ENCODE measurements at regions not wholly inside any gene's neighbourhood (a gene's known extent, or its start where the extent isn't known, plus 50 kb on each side); places are given as distances from the start of the nearest gene placed in this dataset.
A peak's percentile ranks its signal among the peaks of the same experiment; 100 is the strongest.

GRCh38 chr12:31880340-31880739 is 78.9 kb upstream of the RESF1 start:
- H3K9me3 Mint-ChIP-seq: peaks cover 13% of the 10 kb centered on the region
- no peaks in the 10 kb centered on the region for H3K27me3 Mint-ChIP-seq
- peaks cover 24% of the 10 kb centered on the region for H3K36me3 Mint-ChIP-seq
- no peak for DNase-seq
- no peak for ATAC-seq (ENCODE audit: low read depth)
- POLR2A ChIA-PET: interaction anchor here (0.6 to 1.1 kb wide), 2 partner anchors 13 to 64 kb away, joined by 3 read pairs; no protein-coding TSS in a partner anchor
- no peak overlapping the region for H3K27ac Mint-ChIP-seq
- peaks cover 8% of the 10 kb centered on the region for H3K4me1 Mint-ChIP-seq
- no peak overlapping the region for H3K4me3 Mint-ChIP-seq

GRCh38 chr12:31877884-31878283 is 81.3 kb upstream of the RESF1 start:
- POLR2A ChIA-PET: interaction anchor here (2.0 kb wide), 1 partner anchor 13 kb away, joined by 5 read pairs; no protein-coding TSS in a partner anchor
- Mint-ChIP-seq H3K4me3 (no peak overlapping the region), H3K27me3 (no peaks in the 10 kb centered on the region), H3K9me3 (peaks cover 11% of the 10 kb centered on the region), H3K4me1 (peaks cover 16% of the 10 kb centered on the region), H3K27ac (no peak overlapping the region), H3K36me3 (peaks cover 31% of the 10 kb centered on the region)
- ATAC-seq (ENCODE audit: low read depth): no peak
- no peak for DNase-seq

GRCh38 chr12:31876568-31877424 is 82.4 kb upstream of the RESF1 start:
- Mint-ChIP-seq H3K27ac (peak overlapping the region; percentile 73), H3K9me3 (peaks cover 15% of the 10 kb centered on the region), H3K27me3 (no peaks in the 10 kb centered on the region), H3K36me3 (peaks cover 35% of the 10 kb centered on the region), H3K4me1 (peaks cover 16% of the 10 kb centered on the region), H3K4me3 (peak overlapping the region; percentile 35)
- no peak for ATAC-seq (ENCODE audit: low read depth)
- POLR2A ChIA-PET: interaction anchor here (1.7 to 2.0 kb wide), 2 partner anchors 14 to 148 kb away, joined by 3 to 5 read pairs; partner anchors contain the start of gene AMN1
- DNase-seq: no peak

GRCh38 chr12:31875609-31875964 is 83.6 kb upstream of the RESF1 start:
- Mint-ChIP-seq H3K4me3 (peak overlapping the region; percentile 74), H3K27ac (peak overlapping the region; percentile 99), H3K4me1 (peaks cover 16% of the 10 kb centered on the region), H3K36me3 (peaks cover 35% of the 10 kb centered on the region), H3K27me3 (no peaks in the 10 kb centered on the region), H3K9me3 (peaks cover 18% of the 10 kb centered on the region)
- POLR2A ChIA-PET: interaction anchor here (0.8 to 2.0 kb wide), 5 partner anchors 20 to 147 kb away, joined by 3 to 10 read pairs (median 3); partner anchors contain the start of genes AMN1 and RESF1
- ATAC-seq (ENCODE audit: low read depth) (no peak), DNase-seq (no peak)

GRCh38 chr12:31874961-31875608 is 84.1 kb upstream of the RESF1 start:
- Mint-ChIP-seq H3K27me3 (no peaks in the 10 kb centered on the region), H3K27ac (peak overlapping the region; percentile 99), H3K36me3 (peaks cover 34% of the 10 kb centered on the region), H3K9me3 (peaks cover 17% of the 10 kb centered on the region), H3K4me3 (peak overlapping the region; percentile 74), H3K4me1 (peaks cover 16% of the 10 kb centered on the region)
- peak; percentile 96 for ATAC-seq (ENCODE audit: low read depth)
- POLR2A ChIA-PET: interaction anchor here (0.8 to 2.0 kb wide), 5 partner anchors 20 to 146 kb away, joined by 3 to 10 read pairs (median 3); partner anchors contain the start of genes AMN1 and RESF1
- DNase-seq: no peak

GRCh38 chr12:31872831-31873604 is 86.2 kb upstream of the RESF1 start:
- Mint-ChIP-seq H3K4me1 (peaks cover 16% of the 10 kb centered on the region), H3K4me3 (no peak overlapping the region), H3K27ac (no peak overlapping the region), H3K36me3 (peaks cover 30% of the 10 kb centered on the region), H3K9me3 (peaks cover 11% of the 10 kb centered on the region), H3K27me3 (no peaks in the 10 kb centered on the region)
- POLR2A ChIA-PET: no interaction called here
- no peak for ATAC-seq (ENCODE audit: low read depth)
- DNase-seq: no peak

- Mint-ChIP-seq H3K27me3 (no peaks in the 10 kb centered on the region), H3K4me3 (no peak overlapping the region), H3K4me1 (peaks cover 5% of the 10 kb centered on the region), H3K36me3 (peaks cover 16% of the 10 kb centered on the region), H3K9me3 (peaks cover 15% of the 10 kb centered on the region), H3K27ac (no peak overlapping the region)
- POLR2A ChIA-PET: no interaction called here
- ATAC-seq (ENCODE audit: low read depth) (no peak), DNase-seq (no peak)
These were observed 89.2 kb upstream of the RESF1 start for GRCh38 chr12:31869972-31870371.

- ATAC-seq (ENCODE audit: low read depth) (no peak), DNase-seq (no peak)
- Mint-ChIP-seq H3K27me3 (no peaks in the 10 kb centered on the region), H3K27ac (no peak overlapping the region), H3K9me3 (peaks cover 14% of the 10 kb centered on the region), H3K4me3 (no peak overlapping the region), H3K4me1 (no peaks in the 10 kb centered on the region), H3K36me3 (peaks cover 13% of the 10 kb centered on the region)
- POLR2A ChIA-PET: interaction anchor here (0.5 to 0.7 kb wide), 3 partner anchors 11 to 64 kb away, joined by 3 to 4 read pairs (median 3); no protein-coding TSS in a partner anchor
These were observed 90.2 kb upstream of the RESF1 start for GRCh38 chr12:31868965-31869364.

- POLR2A ChIA-PET: interaction anchor here (0.7 kb wide), 1 partner anchor 30 kb away, joined by 3 read pairs; no protein-coding TSS in a partner anchor
- Mint-ChIP-seq H3K4me1 (no peaks in the 10 kb centered on the region), H3K36me3 (peaks cover 9% of the 10 kb centered on the region), H3K27me3 (no peaks in the 10 kb centered on the region), H3K27ac (no peak overlapping the region), H3K4me3 (no peak overlapping the region), H3K9me3 (peaks cover 13% of the 10 kb centered on the region)
- DNase-seq: no peak
- no peak for ATAC-seq (ENCODE audit: low read depth)
These were observed 91.9 kb upstream of the RESF1 start for GRCh38 chr12:31867292-31867691.

- peaks cover 14% of the 10 kb centered on the region for H3K9me3 Mint-ChIP-seq
- H3K4me1 Mint-ChIP-seq: no peaks in the 10 kb centered on the region
- no peaks in the 10 kb centered on the region for H3K27me3 Mint-ChIP-seq
- DNase-seq (no peak), ATAC-seq (ENCODE audit: low read depth) (no peak)
- no peak overlapping the region for H3K4me3 Mint-ChIP-seq
- no peak overlapping the region for H3K27ac Mint-ChIP-seq
- POLR2A ChIA-PET: no interaction called here
- H3K36me3 Mint-ChIP-seq: peaks cover 8% of the 10 kb centered on the region
These were observed 92.7 kb upstream of the RESF1 start for GRCh38 chr12:31866523-31866922.

GRCh38 chr12:31865023-31865422 is 94.2 kb upstream of the RESF1 start:
- ATAC-seq (ENCODE audit: low read depth) (no peak), DNase-seq (no peak)
- Mint-ChIP-seq H3K27ac (no peak overlapping the region), H3K27me3 (no peaks in the 10 kb centered on the region), H3K4me3 (no peak overlapping the region), H3K36me3 (peaks cover 8% of the 10 kb centered on the region), H3K9me3 (peaks cover 15% of the 10 kb centered on the region), H3K4me1 (peaks cover 1% of the 10 kb centered on the region)
- POLR2A ChIA-PET: interaction anchor here (0.7 kb wide), 2 partner anchors 79 to 155 kb away, joined by 3 to 7 read pairs; no protein-coding TSS in a partner anchor

GRCh38 chr12:31861360-31861759 is 97.9 kb upstream of the RESF1 start:
- no peak for DNase-seq
- ATAC-seq (ENCODE audit: low read depth): no peak
- H3K9me3 Mint-ChIP-seq: peaks cover 19% of the 10 kb centered on the region
- POLR2A ChIA-PET: no interaction called here
- no peak overlapping the region for H3K4me3 Mint-ChIP-seq
- H3K4me1 Mint-ChIP-seq: peaks cover 1% of the 10 kb centered on the region
- no peak overlapping the region for H3K27ac Mint-ChIP-seq
- peaks cover 8% of the 10 kb centered on the region for H3K36me3 Mint-ChIP-seq
- H3K27me3 Mint-ChIP-seq: no peaks in the 10 kb centered on the region

- Mint-ChIP-seq H3K27ac (no peak overlapping the region), H3K9me3 (peaks cover 17% of the 10 kb centered on the region), H3K27me3 (no peaks in the 10 kb centered on the region), H3K4me1 (peaks cover 1% of the 10 kb centered on the region), H3K4me3 (no peak overlapping the region), H3K36me3 (peaks cover 8% of the 10 kb centered on the region)
- POLR2A ChIA-PET: interaction anchor here (0.6 kb wide), 1 partner anchor 200 kb away, joined by 5 read pairs; no protein-coding TSS in a partner anchor
- DNase-seq (no peak), ATAC-seq (ENCODE audit: low read depth) (no peak)
These were observed 98.8 kb upstream of the RESF1 start for GRCh38 chr12:31860401-31860800.

Measured in activated naive CD8-positive, alpha-beta T cell treated with anti-CD3 and anti-CD28 coated beads, Interleukin-2, amount 10 ng/mL, durations not matched to agents 7 days and 5 days (primary cell).